ENCODE measurements at regions not wholly inside any gene's neighbourhood (a gene's known extent, or its start where the extent isn't known, plus 50 kb on each side); places are given as distances from the start of the nearest gene placed in this dataset.

GRCh38 chr18:44458777-44459176 lies 221.9 kb upstream of the SETBP1 start:
- Histone ChIP-seq H3K9ac (ENCODE audit: low read length) (no peak overlapping the region), H3K79me2 (ENCODE audit: insufficient read depth, low read length) (no peaks in the 10 kb centered on the region), H3K27ac (ENCODE audit: low read depth, low read length) (no peak overlapping the region), H3K4me1 (ENCODE audit: control insufficient read depth in 1 of 2, insufficient read depth in 2 of 2, low read length in 2 of 2) (no peaks in the 10 kb centered on the region), H3K4me2 (ENCODE audit: low read length) (no peak overlapping the region), H3K4me3 (replicated peaks in 1 of 2; ENCODE audit: low read depth in 1 of 2, low read length in 2 of 2) (no peak overlapping the region), H3K36me3 (ENCODE audit: control insufficient read depth in 1 of 2, insufficient read depth in 2 of 2, low read length in 2 of 2) (no peaks in the 10 kb centered on the region), H3K9me2 (ENCODE audit: insufficient read depth) (no peaks in the 10 kb centered on the region), H4K20me1 (ENCODE audit: insufficient read depth) (no peaks in the 10 kb centered on the region), H3K27me3 (ENCODE audit: insufficient read depth, low read length) (no peaks in the 10 kb centered on the region), H3K9me3 (ENCODE audit: control insufficient read depth in 1 of 2, insufficient read depth in 1 of 2, low read depth in 1 of 2, low read length in 2 of 2) (peaks cover 6 to 42% of the 10 kb centered on the region in 2 experiments; a peak in 2 of 4 replicates), H2AFZ (ENCODE audit: low read depth, low read length, poor library complexity, severe bottlenecking) (no peak overlapping the region)
- no peak for TF ChIP-seq SP1 (IDR thresholded peaks at IDR 0.05; ENCODE audit: low read depth)
- TF ChIP-seq JUND (IDR thresholded peaks at IDR 0.05): no peak
- TF ChIP-seq CEBPB (IDR thresholded peaks at IDR 0.05; ENCODE audit: low read depth): no peak
- no peak for TF ChIP-seq SRF (IDR thresholded peaks at IDR 0.05; ENCODE audit: low read depth)
- no peak for TF ChIP-seq POLR2A (IDR thresholded peaks at IDR 0.05; ENCODE audit: borderline replicate concordance, extremely low read depth, insufficient read depth, insufficient read length)
- no peak for TF ChIP-seq RAD21 (IDR thresholded peaks at IDR 0.05; ENCODE audit: low read depth)
- TF ChIP-seq, protein P1, sequence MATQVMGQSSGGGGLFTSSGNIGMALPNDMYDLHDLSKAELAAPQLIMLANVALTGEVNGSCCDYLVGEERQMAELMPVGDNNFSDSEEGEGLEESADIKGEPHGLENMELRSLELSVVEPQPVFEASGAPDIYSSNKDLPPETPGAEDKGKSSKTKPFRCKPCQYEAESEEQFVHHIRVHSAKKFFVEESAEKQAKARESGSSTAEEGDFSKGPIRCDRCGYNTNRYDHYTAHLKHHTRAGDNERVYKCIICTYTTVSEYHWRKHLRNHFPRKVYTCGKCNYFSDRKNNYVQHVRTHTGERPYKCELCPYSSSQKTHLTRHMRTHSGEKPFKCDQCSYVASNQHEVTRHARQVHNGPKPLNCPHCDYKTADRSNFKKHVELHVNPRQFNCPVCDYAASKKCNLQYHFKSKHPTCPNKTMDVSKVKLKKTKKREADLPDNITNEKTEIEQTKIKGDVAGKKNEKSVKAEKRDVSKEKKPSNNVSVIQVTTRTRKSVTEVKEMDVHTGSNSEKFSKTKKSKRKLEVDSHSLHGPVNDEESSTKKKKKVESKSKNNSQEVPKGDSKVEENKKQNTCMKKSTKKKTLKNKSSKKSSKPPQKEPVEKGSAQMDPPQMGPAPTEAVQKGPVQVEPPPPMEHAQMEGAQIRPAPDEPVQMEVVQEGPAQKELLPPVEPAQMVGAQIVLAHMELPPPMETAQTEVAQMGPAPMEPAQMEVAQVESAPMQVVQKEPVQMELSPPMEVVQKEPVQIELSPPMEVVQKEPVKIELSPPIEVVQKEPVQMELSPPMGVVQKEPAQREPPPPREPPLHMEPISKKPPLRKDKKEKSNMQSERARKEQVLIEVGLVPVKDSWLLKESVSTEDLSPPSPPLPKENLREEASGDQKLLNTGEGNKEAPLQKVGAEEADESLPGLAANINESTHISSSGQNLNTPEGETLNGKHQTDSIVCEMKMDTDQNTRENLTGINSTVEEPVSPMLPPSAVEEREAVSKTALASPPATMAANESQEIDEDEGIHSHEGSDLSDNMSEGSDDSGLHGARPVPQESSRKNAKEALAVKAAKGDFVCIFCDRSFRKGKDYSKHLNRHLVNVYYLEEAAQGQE (IDR thresholded peaks at IDR 0.05; ENCODE audit: low read depth): no peak
- no peak for TF ChIP-seq CBX3 (IDR thresholded peaks at IDR 0.05; ENCODE audit: low read depth)
- no peak for TF ChIP-seq EZH2 (IDR thresholded peaks at IDR 0.05)
- TF ChIP-seq, protein P2, sequence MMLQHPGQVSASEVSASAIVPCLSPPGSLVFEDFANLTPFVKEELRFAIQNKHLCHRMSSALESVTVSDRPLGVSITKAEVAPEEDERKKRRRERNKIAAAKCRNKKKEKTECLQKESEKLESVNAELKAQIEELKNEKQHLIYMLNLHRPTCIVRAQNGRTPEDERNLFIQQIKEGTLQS (IDR thresholded peaks at IDR 0.05): no peak
- no peak for TF ChIP-seq YY1 (IDR thresholded peaks at IDR 0.05; ENCODE audit: extremely low read depth, insufficient replicate concordance, low read depth, low read length)
- no peak for TF ChIP-seq SIN3A (IDR thresholded peaks at IDR 0.05; ENCODE audit: low read depth)
- ChIA-PET POLR2A (no interaction called here), CTCF (no interaction called here), RAD21 (ENCODE audit: low non-redundant PET in 1 of 2, low total read pairs in 2 of 2, uncharacterized antibody in 2 of 2, unreplicated experiment in 2 of 2) (no interaction called here)
- ATAC-seq (no peak), DNase-seq (ENCODE audit: low read depth, low spot score) (no peak)
- BruUV-seq (replicated peaks): no TSS peak
- intact Hi-C loops (cut with micrococcal nuclease): no loop called here

All from HCT116 (cell line).